RWPE1 (cell line): ENCODE measurements at regions not wholly inside any gene's neighbourhood (a gene's known extent, or its start where the extent isn't known, plus 50 kb on each side); places are given as distances from the start of the nearest gene placed in this dataset.

Experiments
- CTCF ChIA-PET: fragments of 350-600 bp; sonication (Branson Sonifier 250); formaldehyde crosslinking; extraction: SDS; loops from one replicate; lab custom pipeline; 2021; lab: Yijun Ruan, JAX
- POLR2A ChIA-PET: fragments of 400-600 bp; formaldehyde crosslinking; extraction: SDS; loops from one replicate; lab custom pipeline; 2020; ENCODE audit warnings: antibody characterized with exemption; ENCODE audit not compliant: low non-redundant PET; lab: Yijun Ruan, JAX
- DNase-seq: peaks from one replicate; pipeline ENCODE4 v3.0.0; 2012; ENCODE audit warnings: low spot score
- H3K27ac ChIP-seq: fragments of 450-650 bp; 2 replicates; pipeline ENCODE4 v1.5.1; 2017
- CTCF ChIP-seq: fragments of 450-650 bp; conservative IDR thresholded peaks from 2 replicates; pipeline ENCODE4 v1.5.1; 2017; ENCODE audit warnings: low read depth, mild to moderate bottlenecking

DNA sequence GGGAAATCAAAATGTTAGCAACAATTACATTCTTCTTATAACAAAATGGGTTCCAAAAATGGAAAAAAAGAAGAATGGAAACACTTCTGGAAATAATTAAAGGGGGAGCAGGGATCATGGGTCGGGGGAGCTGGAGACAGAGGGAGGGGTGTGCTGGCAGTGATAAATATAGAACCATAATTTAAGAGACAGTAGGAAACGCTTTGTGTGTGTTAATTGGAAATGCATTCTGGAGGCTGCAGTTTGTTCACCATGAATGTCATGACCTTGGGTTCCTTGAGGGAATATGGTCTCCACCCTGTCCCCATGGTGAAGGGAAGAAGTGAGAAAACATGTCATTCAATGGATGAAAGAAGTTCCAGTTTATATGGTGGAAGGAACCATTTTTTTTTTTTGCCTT is 540.7 kb downstream of the TNS1 start:
- no peak overlapping the region for H3K27ac ChIP-seq
- ChIA-PET POLR2A (no interaction called here), CTCF (no interaction called here)
- no peak for TF ChIP-seq CTCF
- no peak for DNase-seq

DNA sequence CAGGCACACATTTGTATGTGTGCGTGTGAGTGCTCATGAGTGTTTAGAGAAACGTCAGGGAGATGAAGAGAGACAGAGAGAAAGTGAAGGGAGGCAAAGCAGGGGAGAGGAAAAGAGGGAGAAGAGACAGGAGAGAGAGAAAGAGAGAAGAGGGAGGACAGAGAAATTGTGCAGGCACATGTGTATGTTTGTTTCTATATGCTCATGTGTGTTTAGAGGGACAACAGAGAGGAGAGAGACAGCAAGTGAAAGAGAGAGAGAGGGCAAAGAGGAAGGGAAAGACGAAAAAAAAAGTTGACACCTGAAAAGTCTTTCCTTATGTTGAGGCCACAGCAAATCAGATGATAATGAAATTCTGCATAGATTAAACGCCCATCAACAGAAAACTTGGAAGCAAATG is 541.1 kb downstream of the TNS1 start:
- POLR2A ChIA-PET = no interaction called here
- H3K27ac ChIP-seq = no peak overlapping the region
- CTCF ChIA-PET = no interaction called here
- no peak for TF ChIP-seq CTCF
- DNase-seq = no peak

- no peak for DNase-seq
- POLR2A ChIA-PET = no interaction called here
- CTCF ChIA-PET = interaction anchor here (0.7 kb wide), 1 partner anchor 125 kb away, joined by 5 read pairs; no protein-coding TSS in a partner anchor
These were observed 543.0 kb downstream of the TNS1 start for GRCh38 chr2:217459680-217460405.

GRCh38 chr2:217459016-217459415 is 543.8 kb downstream of the TNS1 start:
- POLR2A ChIA-PET = no interaction called here
- no peak overlapping the region for H3K27ac ChIP-seq
- CTCF ChIA-PET = no interaction called here
- no peak for DNase-seq
- TF ChIP-seq CTCF = no peak

More at GRCh38 chr2:217459680-217460405, 543.0 kb downstream of the TNS1 start:
- no peak for TF ChIP-seq CTCF
- H3K27ac ChIP-seq = no peak overlapping the region

GRCh38 chr2:217456016-217456415 is 546.8 kb downstream of the TNS1 start:
- POLR2A ChIA-PET = no interaction called here

GRCh38 chr2:217452928-217453327 is 549.9 kb downstream of the TNS1 start:
- H3K27ac ChIP-seq = no peak overlapping the region
- POLR2A ChIA-PET = no interaction called here
- CTCF ChIA-PET = interaction anchor here (0.7 kb wide), 1 partner anchor 923 kb away, joined by 4 read pairs; no protein-coding TSS in a partner anchor
- no peak for TF ChIP-seq CTCF
- DNase-seq = no peak

More at GRCh38 chr2:217456016-217456415, 546.8 kb downstream of the TNS1 start:
- CTCF ChIA-PET = interaction anchor here (0.6 kb wide), 1 partner anchor 226 kb away, joined by 3 read pairs; no protein-coding TSS in a partner anchor
- TF ChIP-seq CTCF = no peak
- no peak overlapping the region for H3K27ac ChIP-seq
- no peak for DNase-seq
